Stomach (tissue), 4 donors: ENCODE measurements at regions not wholly inside any gene's neighbourhood (a gene's known extent, or its start where the extent isn't known, plus 50 kb on each side); places are given as distances from the start of the nearest gene placed in this dataset.

ENCODE experiments used
- CTCF ChIP-seq, 7 experiments: fragments of 450-650 bp in 4 of 7; fragments of 200-600 bp in 3 of 7; sonication (generic) in 3 of 7; IDR thresholded peaks; one replicate each; pipeline ENCODE4 v1.5.1; 2016 to 2019; ENCODE audit warnings: antibody characterized with exemption in 7 of 7, control low read depth in 2 of 7, mild to moderate bottlenecking in 1 of 7
- POLR2AphosphoS5 ChIP-seq, 3 donors: sonication (generic); formaldehyde crosslinking; IDR thresholded peaks; one replicate each; pipeline ENCODE4 v1.6.1; 2016; ENCODE audit warnings: antibody characterized with exemption in 3 of 3

GRCh38 chr13:111062305-111062704 lies 52.8 kb upstream of the ARHGEF7 start:
- TF ChIP-seq POLR2AphosphoS5 (IDR thresholded peaks at IDR 0.05) = no peak
- TF ChIP-seq CTCF (IDR thresholded peaks at IDR 0.05) = no peak
